Breast epithelium (tissue), 3 donors: ENCODE measurements at regions not wholly inside any gene's neighbourhood (a gene's known extent, or its start where the extent isn't known, plus 50 kb on each side); places are given as distances from the start of the nearest gene placed in this dataset.

ENCODE experiments used
- POLR2A ChIP-seq: fragments of 450-650 bp; IDR thresholded peaks from one replicate; pipeline ENCODE4 v1.6.1; 2016; ENCODE audit warnings: antibody characterized with exemption, mild to moderate bottlenecking, moderate library complexity
- POLR2AphosphoS5 ChIP-seq, 3 donors: sonication (generic); formaldehyde crosslinking; IDR thresholded peaks; one replicate each; pipeline ENCODE4 v1.6.1; 2017; ENCODE audit warnings: antibody characterized with exemption in 3 of 3
- TF ChIP-seq, protein P1 (sequence below), 3 donors: fragments of 450-650 bp; IDR thresholded peaks; one replicate each; pipeline ENCODE4 v1.5.1; 2016 to 2017; ENCODE audit warnings: antibody characterized with exemption in 3 of 3, mild to moderate bottlenecking in 3 of 3, moderate library complexity in 3 of 3

DNA sequence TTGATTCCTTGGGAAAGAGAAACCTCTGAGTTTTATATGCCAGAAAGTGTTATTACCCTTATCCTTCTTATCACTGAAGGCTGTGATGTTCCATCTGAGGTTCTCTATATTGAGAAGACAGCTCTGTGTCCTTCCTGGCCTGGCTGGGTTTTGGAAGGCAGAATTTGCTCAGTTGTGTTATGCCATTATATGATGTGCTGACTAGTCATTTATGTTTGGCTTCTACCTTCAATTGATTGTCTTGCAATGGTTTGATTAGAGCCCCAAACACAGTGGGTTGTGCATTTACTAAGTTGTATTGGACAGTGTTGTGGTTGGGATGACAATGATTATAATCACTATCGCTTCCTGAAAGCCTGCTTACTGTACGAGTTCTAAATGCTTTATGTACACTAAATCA, 265.7 kb downstream of the SNAPC1 start:
- TF ChIP-seq POLR2A, result no peak
- TF ChIP-seq, protein P1, sequence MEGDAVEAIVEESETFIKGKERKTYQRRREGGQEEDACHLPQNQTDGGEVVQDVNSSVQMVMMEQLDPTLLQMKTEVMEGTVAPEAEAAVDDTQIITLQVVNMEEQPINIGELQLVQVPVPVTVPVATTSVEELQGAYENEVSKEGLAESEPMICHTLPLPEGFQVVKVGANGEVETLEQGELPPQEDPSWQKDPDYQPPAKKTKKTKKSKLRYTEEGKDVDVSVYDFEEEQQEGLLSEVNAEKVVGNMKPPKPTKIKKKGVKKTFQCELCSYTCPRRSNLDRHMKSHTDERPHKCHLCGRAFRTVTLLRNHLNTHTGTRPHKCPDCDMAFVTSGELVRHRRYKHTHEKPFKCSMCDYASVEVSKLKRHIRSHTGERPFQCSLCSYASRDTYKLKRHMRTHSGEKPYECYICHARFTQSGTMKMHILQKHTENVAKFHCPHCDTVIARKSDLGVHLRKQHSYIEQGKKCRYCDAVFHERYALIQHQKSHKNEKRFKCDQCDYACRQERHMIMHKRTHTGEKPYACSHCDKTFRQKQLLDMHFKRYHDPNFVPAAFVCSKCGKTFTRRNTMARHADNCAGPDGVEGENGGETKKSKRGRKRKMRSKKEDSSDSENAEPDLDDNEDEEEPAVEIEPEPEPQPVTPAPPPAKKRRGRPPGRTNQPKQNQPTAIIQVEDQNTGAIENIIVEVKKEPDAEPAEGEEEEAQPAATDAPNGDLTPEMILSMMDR (IDR thresholded peaks at IDR 0.05), result no peak
- TF ChIP-seq POLR2AphosphoS5 (IDR thresholded peaks at IDR 0.05), result no peak
